ENCODE measurements at regions not wholly inside any gene's neighbourhood (a gene's known extent, or its start where the extent isn't known, plus 50 kb on each side); places are given as distances from the start of the nearest gene placed in this dataset.

GRCh38 chrX:16012250-16012649 is 111.1 kb upstream of the GRPR start:
- no peak overlapping the region for H3K27ac ChIP-seq
- TF ChIP-seq CTCF (IDR thresholded peaks at IDR 0.05) (no peak), ZFX (IDR thresholded peaks at IDR 0.05; ENCODE audit: borderline replicate concordance) (no peak)

GRCh38 chrX:16005917-16006316 is 117.4 kb upstream of the GRPR start:
- H3K27ac ChIP-seq: no peak overlapping the region

GRCh38 chrX:16002185-16002584 is 121.2 kb upstream of the GRPR start:
- TF ChIP-seq ZFX (IDR thresholded peaks at IDR 0.05; ENCODE audit: borderline replicate concordance): no peak
- TF ChIP-seq CTCF (IDR thresholded peaks at IDR 0.05): no peak
- no peak overlapping the region for H3K27ac ChIP-seq

More at GRCh38 chrX:16005917-16006316, 117.4 kb upstream of the GRPR start:
- no peak for TF ChIP-seq CTCF (IDR thresholded peaks at IDR 0.05)
- no peak for TF ChIP-seq ZFX (IDR thresholded peaks at IDR 0.05; ENCODE audit: borderline replicate concordance)

- TF ChIP-seq ZFX (IDR thresholded peaks at IDR 0.05; ENCODE audit: borderline replicate concordance): no peak
- no peak for TF ChIP-seq CTCF (IDR thresholded peaks at IDR 0.05)
- H3K27ac ChIP-seq: no peak overlapping the region
These were observed 125.0 kb upstream of the GRPR start for GRCh38 chrX:15998350-15998749.

GRCh38 chrX:15989716-15990115 is 133.6 kb upstream of the GRPR start:
- TF ChIP-seq CTCF (IDR thresholded peaks at IDR 0.05) (no peak), ZFX (IDR thresholded peaks at IDR 0.05; ENCODE audit: borderline replicate concordance) (no peak)
- no peak overlapping the region for H3K27ac ChIP-seq

- no peak overlapping the region for H3K27ac ChIP-seq
- TF ChIP-seq ZFX (IDR thresholded peaks at IDR 0.05; ENCODE audit: borderline replicate concordance) (no peak), CTCF (IDR thresholded peaks at IDR 0.05) (no peak)
These were observed 134.3 kb upstream of the AP1S2 start for GRCh38 chrX:15988661-15989603.

- no peak overlapping the region for H3K27ac ChIP-seq
- no peak for TF ChIP-seq CTCF (IDR thresholded peaks at IDR 0.05)
- TF ChIP-seq ZFX (IDR thresholded peaks at IDR 0.05; ENCODE audit: borderline replicate concordance): no peak
These were observed 131.3 kb upstream of the AP1S2 start for GRCh38 chrX:15985937-15986336.
